SK-N-SH treated with all-trans-retinoic acid at 6 μM for 48 hours (cell line): ENCODE measurements at regions not wholly inside any gene's neighbourhood (a gene's known extent, or its start where the extent isn't known, plus 50 kb on each side); places are given as distances from the start of the nearest gene placed in this dataset.

Source experiments
- CSRNP3 ChIP-seq: fragments of 250-450 bp; sonication (Bioruptor Pico); IDR thresholded peaks from 2 replicates; pipeline ENCODE4 v1.5.1; 2021; ENCODE audit warnings: mild to moderate bottlenecking, moderate library complexity
- GLIS3 ChIP-seq: fragments of 250-450 bp; sonication (Bioruptor Pico); IDR thresholded peaks from 2 replicates; pipeline ENCODE4 v1.5.0; 2020; ENCODE audit warnings: mild to moderate bottlenecking, moderate library complexity
- ISL1 ChIP-seq: fragments of 250-450 bp; sonication (Bioruptor Pico); IDR thresholded peaks from 2 replicates; pipeline ENCODE4 v2.1.2; 2022; ENCODE audit warnings: mild to moderate bottlenecking, moderate library complexity
- OSR1 ChIP-seq: fragments of 250-450 bp; sonication (Bioruptor Pico); IDR thresholded peaks from 2 replicates; pipeline ENCODE4 v1.8.0; 2022; ENCODE audit warnings: moderate library complexity, mild to moderate bottlenecking, inconsistent platforms
- PATZ1 ChIP-seq: fragments of 250-450 bp; sonication (Bioruptor Pico); IDR thresholded peaks from 2 replicates; pipeline ENCODE4 v1.8.0; 2020; ENCODE audit warnings: mild to moderate bottlenecking, moderate library complexity, borderline replicate concordance
- RARB ChIP-seq: fragments of 250-450 bp; sonication (Bioruptor Pico); IDR thresholded peaks from 2 replicates; pipeline ENCODE4 v1.8.0; 2021; ENCODE audit warnings: mild to moderate bottlenecking, moderate library complexity
- SNAI2 ChIP-seq: fragments of 250-450 bp; sonication (Bioruptor Pico); IDR thresholded peaks from 2 replicates; pipeline ENCODE4 v1.5.0; 2020; ENCODE audit warnings: mild to moderate bottlenecking, moderate library complexity
- ZC3H10 ChIP-seq: fragments of 250-450 bp; sonication (Bioruptor Pico); IDR thresholded peaks from 2 replicates; pipeline ENCODE4 v1.5.1; 2021; ENCODE audit warnings: mild to moderate bottlenecking, moderate library complexity
- ZFP30 ChIP-seq: fragments of 450-650 bp; formaldehyde crosslinking; IDR thresholded peaks from 2 replicates; pipeline ENCODE4 v1.5.0; 2022; ENCODE audit warnings: mild to moderate bottlenecking, moderate library complexity
- ZNF70 ChIP-seq: fragments of 450-650 bp; formaldehyde crosslinking; IDR thresholded peaks from 2 replicates; pipeline ENCODE4 v1.5.0; 2020; ENCODE audit warnings: mild to moderate bottlenecking, moderate library complexity

DNA sequence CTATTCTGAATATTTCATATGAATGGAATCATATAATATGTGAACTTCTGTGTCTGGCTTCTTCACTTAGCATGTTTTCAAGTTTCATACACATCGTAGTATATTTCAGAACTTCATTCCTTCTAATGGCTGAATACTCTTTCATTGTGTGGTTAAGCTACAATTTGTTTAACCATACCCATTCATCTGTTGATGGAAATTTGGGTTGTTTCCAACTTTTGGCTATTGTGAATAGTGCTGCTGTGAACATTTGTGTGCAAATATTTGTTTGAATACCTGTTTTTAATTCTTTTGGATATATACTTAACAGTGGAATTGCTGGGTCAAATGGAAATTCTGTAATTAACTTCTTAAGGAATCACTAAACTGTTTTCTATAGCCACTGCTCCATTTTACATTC, 86.0 kb upstream of the MDFIC start:
- no peak for TF ChIP-seq PATZ1
- no peak for TF ChIP-seq ISL1 (CRISPR knock-in tag)
- no peak for TF ChIP-seq OSR1
- TF ChIP-seq RARB (CRISPR knock-in tag), result no peak
- no peak for TF ChIP-seq ZFP30 (CRISPR knock-in tag)
- TF ChIP-seq ZNF70 (CRISPR knock-in tag), result no peak
- no peak for TF ChIP-seq CSRNP3 (CRISPR knock-in tag)
- no peak for TF ChIP-seq GLIS3 (CRISPR knock-in tag)
- TF ChIP-seq SNAI2, result no peak
- no peak for TF ChIP-seq ZC3H10 (CRISPR knock-in tag)
